Activated CD4-positive, alpha-beta T cell treated with anti-CD3 and anti-CD28 coated beads, Interleukin-2, Interleukin-4, amounts not matched to agents 100 ng/mL and 50 ng/mL, durations not matched to agents 16 hours and 8 hours (primary cell): ENCODE measurements at regions not wholly inside any gene's neighbourhood (a gene's known extent, or its start where the extent isn't known, plus 50 kb on each side); places are given as distances from the start of the nearest gene placed in this dataset.

Experiments used
- DNase-seq: peaks from one replicate; pipeline ENCODE4 v3.0.0-alpha.2; 2020; ENCODE audit warnings: low spot score

DNA sequence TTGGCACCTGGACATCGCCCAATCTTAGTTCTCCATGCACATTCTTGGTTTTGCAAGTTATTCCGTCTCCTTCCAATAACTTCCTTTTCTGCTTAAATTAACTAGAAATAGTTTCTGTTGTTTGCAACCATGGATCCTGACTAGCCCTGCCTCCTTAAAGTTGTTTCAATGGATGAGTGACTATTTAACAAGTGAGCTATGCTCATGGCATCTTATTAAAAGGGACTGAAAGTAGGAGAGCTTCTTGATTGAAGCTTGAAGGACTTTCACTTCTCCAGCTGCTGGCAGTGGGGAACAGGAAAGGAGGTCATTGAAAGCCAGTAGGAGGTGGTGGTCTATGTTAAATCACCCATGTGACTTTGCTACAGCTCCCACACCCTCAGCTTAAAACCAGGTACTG, 466.8 kb downstream of the ARHGEF28 start:
- no peak for DNase-seq

DNA sequence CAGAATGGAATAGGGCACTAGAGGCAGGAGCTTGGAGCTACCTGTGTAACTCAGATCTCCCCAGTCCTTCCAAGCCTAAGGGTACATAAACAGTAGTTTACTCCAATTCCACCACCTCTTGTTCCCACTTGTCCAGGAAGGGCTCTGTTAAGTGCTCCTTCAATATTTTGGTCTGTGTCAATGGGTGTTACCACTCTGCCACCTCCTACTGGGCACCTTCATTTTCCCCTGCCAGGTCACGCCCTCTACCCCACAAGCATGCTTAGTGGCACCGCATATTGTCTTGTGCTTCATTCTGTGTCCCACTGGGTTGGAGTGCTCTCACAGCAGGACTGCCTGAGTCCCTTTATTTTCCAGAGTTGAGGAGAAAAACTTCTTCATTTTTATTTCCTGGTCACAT, 459.8 kb downstream of the ARHGEF28 start:
- DNase-seq: no peak

DNA sequence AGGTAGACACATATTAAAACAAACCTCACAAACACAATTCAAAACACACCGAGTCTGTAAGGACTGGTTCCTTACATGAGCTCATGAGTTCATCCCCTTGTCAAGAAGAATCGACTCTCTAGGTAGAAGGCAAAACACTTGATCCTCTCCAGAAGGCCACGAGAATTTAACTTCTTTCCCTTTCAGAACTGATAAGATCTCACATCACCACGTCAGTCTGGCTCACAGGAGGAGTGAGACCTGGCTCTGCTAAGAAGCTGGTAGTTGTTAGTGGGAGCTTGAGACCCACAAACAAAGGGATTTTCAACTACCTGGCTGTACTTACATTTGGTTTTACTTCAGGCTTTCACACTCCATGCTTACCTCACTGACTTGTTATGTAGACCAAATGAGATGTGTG, 459.2 kb downstream of the ARHGEF28 start:
- no peak for DNase-seq

DNA sequence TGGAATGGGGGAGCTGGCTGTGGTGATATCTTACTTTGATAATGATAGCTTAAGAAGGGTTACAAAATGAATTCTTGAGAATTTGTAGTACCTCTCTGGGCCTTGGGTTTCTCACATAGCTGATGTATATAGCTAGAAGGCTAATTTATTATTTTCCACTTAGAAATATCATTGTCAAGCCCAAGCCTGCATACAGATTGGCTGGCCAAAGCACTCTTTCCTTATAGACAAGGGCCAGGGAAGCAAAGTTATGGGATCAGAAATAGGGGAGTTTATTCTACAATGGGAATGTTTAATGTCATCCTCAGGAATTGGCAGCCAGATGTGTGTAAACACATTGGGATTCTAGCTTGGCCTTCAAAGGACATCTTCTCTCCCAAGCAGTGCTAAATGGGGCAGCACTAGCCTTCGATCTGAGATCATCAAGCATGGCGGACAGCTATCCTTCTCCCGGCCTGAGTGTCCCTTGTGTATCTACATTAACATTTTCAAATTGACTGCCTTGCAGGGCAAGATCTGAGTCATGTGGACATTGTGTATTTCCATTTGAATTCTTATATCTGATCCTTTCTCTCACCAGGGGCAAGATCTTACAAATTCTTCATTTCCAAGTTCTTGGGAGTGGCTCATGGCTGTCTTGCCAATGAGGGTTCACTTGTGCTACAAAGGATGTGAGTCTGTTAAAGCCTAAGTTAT, 457.2 kb downstream of the ARHGEF28 start:
- no peak for DNase-seq

DNA sequence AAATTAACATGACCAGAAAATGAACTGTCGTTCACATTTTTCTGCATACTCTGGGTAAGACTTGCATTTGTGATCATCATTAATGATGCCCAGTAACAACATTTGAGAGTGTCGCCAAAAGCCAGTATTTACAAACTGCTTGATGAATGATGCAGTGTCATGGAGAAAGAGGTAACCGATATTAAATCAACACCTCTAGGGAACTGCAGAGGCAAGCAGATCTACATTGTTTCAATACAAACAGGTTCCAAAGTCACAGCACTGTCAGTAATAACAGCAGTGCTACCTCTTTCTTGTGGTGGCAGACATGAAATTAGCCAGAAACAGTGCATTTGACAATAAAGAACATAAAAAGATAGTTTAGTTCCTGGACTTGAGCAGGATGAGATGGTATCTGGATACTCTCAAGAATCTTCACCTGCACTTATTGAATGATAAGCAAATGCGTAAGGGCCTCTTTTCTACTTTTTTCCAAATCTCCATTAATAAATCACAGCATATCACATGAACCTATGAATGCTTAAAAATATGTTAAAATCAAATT, 456.6 kb downstream of the ARHGEF28 start:
- DNase-seq: no peak

DNA sequence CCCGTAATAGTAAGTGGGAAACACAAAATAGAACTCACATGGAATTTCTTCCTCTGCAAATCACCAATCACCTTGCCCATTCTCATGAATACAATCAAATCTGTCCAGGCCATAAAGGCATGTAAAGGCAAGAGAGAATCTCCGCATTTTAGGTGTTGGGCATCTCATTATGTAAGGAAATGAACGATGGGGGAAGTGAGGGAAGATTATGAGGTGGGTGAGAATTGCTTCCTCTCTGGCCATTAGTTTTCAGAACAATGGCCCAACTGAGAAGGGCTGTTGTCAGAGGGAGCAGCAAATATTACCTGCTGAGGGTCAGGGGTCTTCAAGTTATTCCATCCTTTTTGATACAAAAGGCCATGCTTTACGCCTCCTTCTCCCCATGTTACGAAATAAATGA, 455.1 kb downstream of the ARHGEF28 start:
- DNase-seq: no peak

DNA sequence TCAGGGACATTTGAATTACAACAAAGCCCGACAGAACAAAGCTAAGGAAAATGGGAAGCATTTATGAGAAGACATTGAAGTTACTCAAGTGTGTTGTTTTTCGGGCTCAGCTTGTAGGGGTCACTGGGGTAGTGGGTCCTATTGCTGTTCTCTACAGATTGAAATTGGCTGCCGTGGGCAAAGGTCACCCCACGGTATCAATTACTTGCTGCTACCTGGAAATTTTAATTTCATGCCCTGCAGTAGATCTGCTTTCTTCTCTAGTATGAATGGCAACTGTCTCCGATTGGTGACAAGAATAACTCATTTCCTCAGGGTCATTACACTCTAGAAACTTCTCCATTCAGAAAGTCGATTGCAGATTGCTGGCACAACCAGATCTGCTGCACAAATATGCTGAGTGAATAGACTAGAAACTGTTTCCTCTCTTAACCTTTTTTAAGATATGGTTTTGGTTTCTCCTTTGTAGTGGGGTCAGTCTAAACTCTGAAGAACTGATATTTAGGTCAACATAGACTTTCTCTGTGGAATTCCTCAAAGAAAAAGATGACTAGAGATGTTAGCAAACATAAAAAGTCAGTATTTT, 454.1 kb downstream of the ARHGEF28 start:
- DNase-seq: no peak

DNA sequence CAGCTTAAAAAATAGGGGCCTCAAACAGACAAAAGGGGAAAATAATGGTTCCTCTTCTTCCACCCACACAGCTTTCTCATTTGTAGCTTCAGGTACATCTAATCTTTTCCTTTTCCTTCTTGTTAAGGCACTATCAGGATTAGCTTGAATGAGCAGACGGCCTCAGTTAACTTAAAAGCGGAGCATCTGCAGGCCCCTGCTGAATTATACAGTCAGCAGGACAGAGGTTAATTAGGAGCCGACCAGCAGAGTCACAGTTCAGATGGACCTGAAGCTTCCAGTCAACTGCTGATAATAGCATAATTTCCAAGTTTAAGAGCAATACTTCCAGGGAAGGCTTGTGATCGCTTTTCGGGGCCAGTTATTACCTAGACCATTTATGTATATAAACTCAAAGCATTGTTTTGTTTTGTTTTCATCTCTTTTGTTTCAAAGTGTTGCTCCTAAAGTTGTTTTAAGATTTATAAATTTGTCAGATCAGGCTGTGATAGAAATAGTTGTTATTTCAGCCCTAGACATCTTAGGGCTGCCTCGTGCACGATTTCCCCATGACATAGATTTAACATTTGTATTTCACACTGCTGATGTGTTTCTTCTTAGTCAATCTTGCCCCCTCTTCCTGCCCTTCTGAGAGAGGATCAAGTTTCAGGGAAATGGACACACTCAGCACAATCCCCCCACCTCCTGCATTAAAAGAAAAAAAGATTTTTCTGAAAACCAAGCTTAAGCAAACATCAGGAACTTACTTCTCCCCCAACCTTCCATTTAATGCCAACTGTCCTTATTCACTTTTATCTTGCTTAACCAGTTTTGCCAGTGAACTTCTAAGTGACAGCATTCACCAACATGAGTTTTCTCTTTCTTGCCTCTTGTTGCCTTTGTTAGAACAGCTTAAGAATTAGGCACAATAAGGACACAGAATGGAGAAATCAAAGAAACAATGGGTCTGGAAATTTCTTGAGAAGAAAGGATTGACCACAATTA, 449.8 kb downstream of the ARHGEF28 start:
- DNase-seq: no peak

DNA sequence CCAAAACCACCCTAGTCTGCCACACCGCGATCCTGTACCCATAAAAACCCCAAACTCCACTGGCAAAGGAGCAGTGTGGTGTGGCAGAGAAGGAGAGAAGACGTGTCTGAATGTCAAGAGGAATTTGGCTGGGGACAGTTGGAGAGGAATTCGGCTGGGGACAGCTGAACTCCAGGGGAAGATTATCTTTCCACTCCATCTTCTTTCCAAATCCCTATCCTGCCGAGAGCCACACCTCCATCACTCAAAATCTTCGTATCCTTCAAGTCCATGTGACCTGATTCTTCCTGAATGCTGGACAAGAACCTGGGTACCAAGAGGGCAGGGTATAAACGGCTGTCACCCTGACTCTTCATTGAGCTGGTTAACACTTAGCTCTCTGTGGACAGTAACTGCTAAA, 448.1 kb downstream of the ARHGEF28 start:
- no peak for DNase-seq

DNA sequence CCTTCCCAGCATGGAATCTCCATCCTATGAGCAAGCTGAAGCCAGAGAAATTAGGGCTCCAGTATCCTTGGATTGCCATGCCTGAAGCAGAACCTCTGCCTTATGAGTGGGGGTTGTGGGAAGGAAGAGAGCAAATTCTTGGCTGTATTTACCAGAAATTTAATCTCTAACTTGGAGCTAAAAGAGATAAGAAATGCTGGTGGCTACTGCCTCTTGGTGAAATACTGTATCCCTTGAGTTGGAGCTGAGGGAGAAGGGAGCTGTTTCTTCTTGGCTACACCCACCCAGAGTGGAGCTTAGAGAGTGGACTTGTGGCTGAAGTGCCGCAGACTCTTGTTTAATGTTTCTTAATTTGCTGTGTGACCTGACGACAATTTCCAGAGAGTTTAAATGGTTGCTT, 447.3 kb downstream of the ARHGEF28 start:
- DNase-seq: no peak

DNA sequence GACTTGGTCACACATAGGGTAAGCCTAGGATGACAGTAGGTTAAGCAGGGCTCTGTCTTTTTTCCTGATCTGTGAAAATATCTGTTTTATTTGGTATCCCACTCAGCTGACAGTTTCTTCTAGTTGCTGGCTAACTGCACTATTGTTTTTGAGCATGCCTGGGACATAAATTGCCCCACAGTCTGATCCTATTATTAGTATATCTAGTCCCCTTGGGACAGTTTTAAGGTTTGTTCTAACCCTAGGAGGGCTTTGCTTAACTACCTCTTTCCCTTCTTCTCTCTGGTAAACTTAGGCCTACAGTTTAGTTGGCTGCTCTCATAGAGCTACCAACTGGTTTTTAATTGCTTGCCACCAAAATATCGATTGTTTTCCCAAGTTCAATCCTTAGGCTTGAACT, 446.6 kb downstream of the ARHGEF28 start:
- DNase-seq: no peak

DNA sequence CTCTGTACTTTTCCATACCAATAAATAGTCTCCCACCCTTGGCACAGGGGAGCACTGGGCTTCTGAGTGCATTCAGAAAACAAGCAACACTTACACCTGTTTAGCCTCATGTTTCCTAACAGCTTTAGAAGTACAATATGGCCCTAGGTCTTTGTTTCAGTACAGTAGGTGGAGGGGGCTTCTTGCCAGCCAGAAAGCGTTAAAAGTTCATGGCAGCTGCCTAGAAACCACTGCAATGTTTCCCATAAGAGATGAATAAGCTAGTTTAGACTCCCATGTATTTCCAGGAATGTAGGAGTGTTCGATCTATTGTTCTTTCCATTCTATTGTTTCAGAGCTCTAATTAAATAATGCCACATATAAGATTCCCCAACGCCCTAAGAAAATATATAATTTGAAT, 444.8 kb downstream of the ARHGEF28 start:
- no peak for DNase-seq

DNA sequence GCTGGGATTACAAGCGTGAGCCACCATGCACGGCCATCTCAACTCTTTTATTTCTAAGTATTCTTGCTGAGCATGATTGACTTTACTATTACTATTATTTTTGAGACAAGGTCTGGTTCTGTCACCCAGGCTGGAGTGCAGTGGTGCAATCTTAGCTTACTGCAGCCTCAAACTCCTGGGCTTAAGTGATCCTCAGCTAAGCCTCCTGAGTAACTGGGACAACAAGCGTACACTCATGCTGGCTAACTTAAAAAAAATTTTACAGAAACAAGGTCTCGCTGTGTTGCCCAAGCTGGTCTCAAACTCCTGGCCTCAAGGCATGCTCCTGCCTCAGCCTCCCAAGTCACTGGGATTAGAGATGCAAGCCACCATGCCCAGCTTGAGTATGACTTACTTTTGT, 443.7 kb downstream of the ARHGEF28 start:
- no peak for DNase-seq

DNA sequence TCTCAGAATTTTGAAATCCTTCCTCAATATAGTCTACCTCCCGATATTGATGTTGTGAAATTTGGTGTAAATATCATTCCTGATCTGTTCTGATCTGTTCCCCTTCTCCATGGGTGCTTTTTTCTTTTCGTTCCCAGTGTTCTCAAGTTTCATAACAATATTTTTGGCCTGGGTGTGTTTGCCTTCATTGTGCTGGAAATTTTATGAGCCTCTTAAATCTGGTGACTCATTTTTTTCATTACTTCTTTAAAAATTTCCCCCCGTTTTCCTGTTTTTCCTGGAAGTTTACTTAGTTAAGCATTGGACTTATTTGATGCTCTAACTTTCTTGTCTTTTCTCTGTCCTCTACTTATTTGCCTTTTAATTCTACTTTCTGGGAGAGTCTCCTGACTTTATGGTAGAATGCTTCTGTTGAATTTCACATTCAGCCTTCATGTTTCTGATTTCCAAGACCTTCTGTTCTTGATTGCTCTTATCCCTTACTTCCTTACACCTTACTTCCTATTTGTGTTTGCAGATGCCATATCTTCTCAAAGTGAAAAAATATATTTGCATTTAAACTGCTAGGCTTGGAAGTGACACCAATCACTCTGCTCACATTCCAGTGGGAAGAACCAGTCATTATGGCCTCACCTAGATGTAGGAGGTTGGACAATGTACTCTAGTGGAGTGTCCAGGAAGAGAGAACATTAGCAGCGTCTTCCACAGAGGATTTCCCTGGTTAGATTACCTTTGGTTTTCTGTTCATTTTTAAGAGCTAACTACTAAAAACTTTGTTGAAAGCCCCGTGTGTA, 441.9 kb downstream of the ARHGEF28 start:
- DNase-seq: no peak

DNA sequence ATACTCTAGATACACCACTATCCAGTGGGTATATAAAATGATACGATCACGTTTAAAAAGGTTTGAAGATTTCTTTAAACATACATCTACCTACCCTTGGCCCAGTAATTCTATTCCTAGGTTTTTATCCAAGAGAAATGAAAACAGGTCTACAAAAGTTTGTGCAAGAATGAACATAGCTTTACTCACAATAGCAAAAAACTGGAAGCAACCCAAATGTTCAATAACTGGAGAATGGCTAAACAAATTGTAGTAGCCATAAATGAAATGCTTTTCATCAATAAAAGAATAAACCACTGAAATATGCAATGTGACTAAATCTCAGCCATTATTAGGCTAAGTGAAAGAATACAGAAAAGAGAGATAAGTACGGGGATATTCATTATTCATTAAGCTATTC, 438.9 kb downstream of the ARHGEF28 start:
- no peak for DNase-seq

DNA sequence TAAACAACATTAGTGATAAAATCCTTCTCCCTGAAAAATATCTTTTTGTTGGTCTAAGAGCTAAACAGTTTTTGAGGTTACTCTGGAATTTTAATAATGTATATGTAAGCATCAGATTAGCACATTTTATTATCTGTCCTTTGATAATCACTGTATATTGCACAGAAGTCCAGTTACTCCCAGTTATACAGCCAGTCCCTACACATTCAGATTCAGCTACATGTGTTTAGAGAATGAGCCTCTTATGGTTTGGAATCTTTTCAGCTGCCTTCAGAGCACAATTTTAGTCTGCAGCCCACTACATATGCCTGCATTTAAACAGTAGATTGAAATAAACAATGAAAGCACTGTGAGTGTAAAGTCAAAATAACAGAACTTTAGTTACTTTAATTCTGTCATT, 438.2 kb downstream of the ARHGEF28 start:
- no peak for DNase-seq

DNA sequence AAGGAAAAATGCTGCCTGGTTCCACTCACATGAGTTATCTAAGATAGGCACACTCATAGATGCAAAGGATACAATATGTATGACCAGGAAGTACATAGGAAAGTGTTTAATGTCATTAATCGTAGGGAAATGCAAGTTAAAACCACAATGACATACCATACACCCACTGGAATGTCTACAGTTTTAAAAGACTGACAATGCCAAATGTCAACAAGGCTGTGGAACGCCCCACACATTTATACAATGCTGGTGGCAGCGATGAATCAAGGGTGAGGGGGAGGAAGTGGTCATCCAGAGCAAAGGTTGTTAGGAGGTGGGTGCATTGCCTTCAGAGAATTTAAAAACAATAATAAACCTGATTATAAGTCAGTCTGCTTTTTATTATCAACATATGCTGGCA, 437.8 kb downstream of the ARHGEF28 start:
- DNase-seq: no peak

DNA sequence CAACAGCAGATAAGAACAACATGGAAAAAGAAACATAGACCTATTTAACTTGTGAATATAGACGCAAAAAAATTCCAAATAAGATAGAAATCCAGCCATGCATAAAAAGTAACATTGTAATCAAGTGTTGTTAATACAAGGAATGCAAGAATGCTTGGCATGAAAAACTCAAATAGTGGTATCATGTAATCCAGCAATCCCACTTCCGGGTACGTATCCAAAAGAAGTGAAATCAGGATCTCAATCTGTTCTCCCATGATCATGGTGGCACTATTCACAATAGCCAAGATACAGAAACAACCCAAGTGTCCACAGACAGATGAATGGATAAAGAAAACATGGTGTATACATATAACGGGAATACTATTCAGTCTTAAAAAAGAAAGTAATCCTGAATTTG, 437.4 kb downstream of the ARHGEF28 start:
- no peak for DNase-seq

DNA sequence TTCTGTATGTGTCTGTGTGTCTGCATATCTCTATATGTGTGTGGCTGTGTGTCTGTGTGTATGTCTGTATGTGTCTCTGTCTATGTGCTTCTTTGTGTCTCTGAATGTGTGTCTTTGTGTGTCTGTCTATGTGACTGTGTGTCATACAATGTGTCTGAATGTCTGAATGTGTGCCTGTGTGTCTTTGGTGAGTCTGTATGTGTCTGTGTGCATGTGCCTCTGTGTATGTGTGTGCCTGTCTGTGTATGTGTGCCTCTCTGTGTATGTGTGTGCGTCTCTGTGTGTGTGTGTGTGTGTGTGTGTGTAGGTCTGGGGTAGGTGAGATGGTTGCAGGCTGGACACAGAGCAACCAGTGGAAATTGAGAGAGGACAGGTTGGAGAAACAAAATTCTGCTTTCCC, 435.3 kb downstream of the ARHGEF28 start:
- DNase-seq: no peak

DNA sequence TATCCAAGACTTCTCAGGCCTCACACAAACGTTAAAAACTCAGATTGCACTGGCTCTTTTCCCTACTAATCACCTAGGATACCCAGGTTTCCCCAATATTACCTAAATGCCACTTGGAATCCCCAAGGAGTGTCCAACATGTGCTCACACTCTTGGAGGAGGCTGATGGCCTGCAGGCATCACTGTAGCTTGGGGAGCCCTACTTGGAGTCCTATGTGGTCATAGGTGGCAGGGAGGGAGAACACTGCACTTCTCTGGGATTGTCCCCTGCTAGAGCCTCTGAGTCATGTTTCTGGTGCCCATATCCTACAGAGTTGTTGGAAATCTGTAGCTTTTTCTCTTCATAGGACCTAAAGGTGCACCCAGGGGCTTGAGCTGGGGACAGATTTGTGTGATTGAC, 433.7 kb downstream of the ARHGEF28 start:
- DNase-seq: no peak

DNA sequence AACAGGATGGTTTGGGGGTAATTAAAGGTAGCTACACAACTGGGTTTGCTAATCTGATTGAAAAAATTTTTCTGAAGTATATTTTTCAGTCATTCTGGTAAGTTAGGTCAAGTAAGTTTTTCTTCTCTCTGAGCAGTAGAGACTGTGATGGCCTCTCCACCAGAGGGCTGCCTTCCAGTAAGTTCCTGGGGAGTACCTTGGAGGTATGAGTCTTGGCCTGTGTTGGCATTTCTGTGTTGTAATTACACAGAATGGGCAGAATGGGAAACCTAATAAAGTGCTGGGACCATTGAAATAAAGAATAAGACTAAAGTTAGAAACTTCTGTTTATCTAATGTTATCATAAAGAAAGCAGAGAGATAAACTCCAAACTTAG, 430.8 kb downstream of the ARHGEF28 start:
- no peak for DNase-seq
